GM21737 (cell line): ENCODE measurements at regions not wholly inside any gene's neighbourhood (a gene's known extent, or its start where the extent isn't known, plus 50 kb on each side); places are given as distances from the start of the nearest gene placed in this dataset.
A peak's percentile ranks its signal among the peaks of the same experiment; 100 is the strongest.
"Not testable (repeated sequence)": the region's sequence is repeated elsewhere in the genome, so short reads cannot be mapped to it uniquely, and the experiment has no call there.

Experiments used
- ATAC-seq: cut with Tn5 transposase; IDR thresholded peaks from one replicate; pipeline ENCODE4 v1.9.1; 2021; ENCODE audit warnings: mild to moderate bottlenecking, moderate library complexity; ENCODE audit not compliant: unreplicated experiment

GRCh38 chr15:32536507-32537172, 56.6 kb upstream of the GOLGA8N start:
- ATAC-seq: peak; percentile 86

GRCh38 chr15:32536057-32536493, 57.2 kb upstream of the GOLGA8N start:
- not testable (repeated sequence) for ATAC-seq

GRCh38 chr15:32535150-32535898, 57.9 kb upstream of the GOLGA8N start:
- ATAC-seq: not testable (repeated sequence)

- not testable (repeated sequence) for ATAC-seq
Measured at GRCh38 chr15:32522900-32523299, 67.5 kb upstream of the GOLGA8O start.

GRCh38 chr15:32522421-32522820, 67.0 kb upstream of the GOLGA8O start:
- not testable (repeated sequence) for ATAC-seq

GRCh38 chr15:32518976-32519375, 63.5 kb upstream of the GOLGA8O start:
- ATAC-seq: not testable (repeated sequence)

GRCh38 chr15:32518013-32518412, 62.6 kb upstream of the GOLGA8O start:
- not testable (repeated sequence) for ATAC-seq

GRCh38 chr15:32516954-32517353, 61.5 kb upstream of the GOLGA8O start:
- ATAC-seq: not testable (repeated sequence)

- not testable (repeated sequence) for ATAC-seq
Measured at GRCh38 chr15:32513378-32513777, 57.9 kb upstream of the GOLGA8O start.

GRCh38 chr15:32510027-32510426, 54.6 kb upstream of the GOLGA8O start:
- ATAC-seq: not testable (repeated sequence)

GRCh38 chr15:32508081-32508480, 52.6 kb upstream of the GOLGA8O start:
- ATAC-seq: not testable (repeated sequence)

GRCh38 chr15:32506787-32507186, 51.4 kb upstream of the GOLGA8O start:
- not testable (repeated sequence) for ATAC-seq

GRCh38 chr15:32505633-32506032, 50.2 kb upstream of the GOLGA8O start:
- ATAC-seq: not testable (repeated sequence)
